D341Med (cell line): ENCODE measurements at regions not wholly inside any gene's neighbourhood (a gene's known extent, or its start where the extent isn't known, plus 50 kb on each side); places are given as distances from the start of the nearest gene placed in this dataset.

Experiments used
- DNase-seq: peaks from one replicate; pipeline ENCODE4 v3.0.0; 2012; ENCODE audit warnings: low spot score

DNA sequence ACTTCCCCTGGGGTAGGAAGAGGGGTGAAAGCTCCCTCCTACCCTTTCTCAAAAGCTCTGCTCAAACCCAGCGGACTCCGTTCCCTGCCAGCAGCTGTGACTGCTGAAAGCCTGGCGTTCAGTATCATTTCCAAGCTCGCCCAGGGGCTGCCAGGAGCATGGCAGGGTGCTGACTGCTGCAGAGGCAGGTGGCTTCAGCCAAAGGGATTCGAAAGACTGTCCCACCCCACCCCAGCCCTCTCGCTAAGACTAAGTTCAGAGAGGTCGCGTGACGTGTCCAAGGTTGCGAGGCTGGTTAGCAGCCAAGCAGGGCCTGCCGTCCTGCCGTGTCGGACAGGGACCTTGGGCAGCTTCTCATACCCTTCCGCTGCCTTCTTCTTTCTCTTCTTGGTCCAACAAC lies 72.3 kb upstream of the RAB12 start:
- DNase-seq, result no peak

DNA sequence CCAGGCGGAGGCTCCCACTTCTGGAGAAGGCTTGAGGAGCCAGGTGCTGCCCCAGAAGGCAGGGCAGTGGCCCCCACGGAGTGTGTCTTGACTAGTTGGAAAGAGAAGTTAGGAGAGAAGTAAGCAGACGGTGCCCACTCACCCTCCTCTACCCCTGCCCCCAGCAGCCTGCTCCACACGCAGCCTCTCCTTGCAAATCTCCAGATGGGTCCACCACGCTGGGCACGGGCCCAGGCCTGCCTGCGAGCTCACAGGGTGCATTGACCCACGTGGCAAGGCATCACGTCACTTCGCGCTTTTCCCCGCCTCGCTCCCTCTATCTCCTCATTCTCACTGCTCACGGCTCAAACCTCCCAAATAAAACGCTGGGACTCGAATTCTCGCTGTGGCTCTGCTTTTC lies 71.8 kb upstream of the RAB12 start:
- DNase-seq, result no peak

GRCh38 chr18:8538935-8539334 lies 70.3 kb upstream of the RAB12 start:
- no peak for DNase-seq

DNA sequence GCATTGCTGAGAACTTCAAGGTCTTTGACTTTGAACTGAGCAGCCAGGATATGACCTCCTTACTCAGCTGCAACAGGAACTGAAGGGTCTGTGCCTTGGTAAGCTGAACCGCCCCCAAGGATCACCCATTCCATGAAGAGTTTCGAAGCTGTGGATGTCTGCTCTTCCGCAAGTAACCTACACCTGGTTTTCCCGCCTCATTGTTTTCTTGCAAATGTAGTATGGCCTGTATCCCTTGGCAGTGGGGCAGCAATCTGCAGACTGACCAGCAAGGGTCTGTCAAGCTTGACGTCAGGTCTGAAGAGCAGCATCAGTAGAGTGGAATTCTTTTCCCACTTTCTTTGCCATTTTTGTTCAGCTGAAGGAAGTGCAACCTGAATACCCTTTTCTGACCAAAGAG lies 62.6 kb upstream of the RAB12 start:
- no peak for DNase-seq

GRCh38 chr18:8548186-8548585 lies 61.1 kb upstream of the RAB12 start:
- DNase-seq, result no peak

DNA sequence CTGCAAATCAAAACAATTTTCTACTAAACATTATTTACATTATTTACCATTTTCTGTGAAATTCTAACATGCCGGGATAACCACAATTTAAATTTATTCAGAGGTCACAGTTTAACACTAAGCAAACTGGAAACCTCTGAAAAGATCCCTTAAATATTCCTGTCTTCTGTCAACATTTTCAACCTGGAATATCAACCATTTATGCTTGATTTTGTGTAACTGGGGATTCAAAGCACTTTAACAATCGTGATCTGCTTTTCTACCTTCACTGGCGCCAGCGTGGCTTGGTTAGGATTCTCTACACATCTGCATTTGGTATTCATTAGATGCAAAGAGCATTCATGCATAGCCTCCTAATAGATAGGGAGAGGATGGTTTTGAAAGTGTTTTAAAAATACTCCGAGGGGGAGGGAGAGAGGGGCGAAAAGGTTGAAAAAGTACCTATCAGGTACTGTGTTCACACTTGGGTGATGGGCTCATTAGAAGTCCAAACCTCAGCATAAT lies 59.9 kb upstream of the RAB12 start:
- DNase-seq, result no peak

GRCh38 chr18:8552151-8552550 lies 57.1 kb upstream of the RAB12 start:
- no peak for DNase-seq

DNA sequence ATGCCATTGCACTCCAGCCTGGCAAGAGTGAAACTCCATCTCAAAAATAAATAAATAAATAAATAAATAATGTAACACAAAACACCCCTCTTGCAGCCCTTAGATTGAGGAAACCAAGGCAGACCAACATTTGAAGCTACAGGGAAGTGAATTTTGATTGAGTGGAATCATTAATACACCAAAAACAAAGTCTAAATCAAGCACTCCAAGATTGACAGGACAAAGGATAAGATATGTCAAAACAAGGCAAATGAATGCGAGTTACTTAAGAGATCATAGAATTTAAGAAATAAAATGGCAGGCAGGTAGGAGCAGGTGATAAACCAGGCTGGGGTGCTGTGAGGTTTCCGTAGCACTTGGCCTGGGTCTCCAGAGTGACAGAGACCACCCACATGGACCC lies 54.9 kb upstream of the RAB12 start:
- no peak for DNase-seq

- no peak for DNase-seq
Measured at GRCh38 chr18:8556424-8556823, 52.8 kb upstream of the RAB12 start.
